ENCODE measurements at regions not wholly inside any gene's neighbourhood (a gene's known extent, or its start where the extent isn't known, plus 50 kb on each side); places are given as distances from the start of the nearest gene placed in this dataset.
"Not testable (repeated sequence)": the region's sequence is repeated elsewhere in the genome, so short reads cannot be mapped to it uniquely, and the experiment has no call there.

- no peak for TF ChIP-seq CTCF (conservative IDR thresholded peaks at IDR 0.05; ENCODE audit: low read depth, low read length)
- no peak overlapping the region for H3K4me3 ChIP-seq (ENCODE audit: low read depth, low read length)
- DNase-seq (ENCODE audit: low read depth) = no peak
These were observed 127.0 kb downstream of the SEC23IP start for GRCh38 chr10:120019568-120019967.

DNA sequence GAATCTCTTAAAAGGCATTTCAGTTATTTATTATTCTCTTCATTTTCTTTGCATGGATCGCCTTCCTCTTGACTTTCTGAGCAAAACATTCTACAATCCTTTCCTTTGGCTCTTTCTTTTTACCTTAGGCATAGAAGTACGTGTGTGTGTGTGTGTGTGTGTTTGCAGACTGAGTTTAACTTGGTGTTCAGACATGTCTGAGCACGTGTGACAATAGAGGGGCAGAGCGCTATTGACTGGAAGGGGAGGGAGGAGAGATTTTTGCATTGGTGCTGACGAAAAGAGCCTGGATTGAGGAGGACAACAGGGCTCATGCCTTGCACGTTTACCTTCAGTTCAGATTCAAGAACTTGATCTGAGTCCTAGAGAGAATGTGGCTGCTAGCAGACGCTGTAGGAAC lies 129.8 kb downstream of the SEC23IP start:
- DNase-seq (ENCODE audit: low read depth) = no peak
- no peak for TF ChIP-seq CTCF (conservative IDR thresholded peaks at IDR 0.05; ENCODE audit: low read depth, low read length)

GRCh38 chr10:120034236-120034635 lies 141.7 kb downstream of the SEC23IP start:
- no peak for TF ChIP-seq CTCF (conservative IDR thresholded peaks at IDR 0.05; ENCODE audit: low read depth, low read length)
- no peak overlapping the region for H3K4me3 ChIP-seq (ENCODE audit: low read depth, low read length)
- no peak for DNase-seq (ENCODE audit: low read depth)

More for the DNA sequence above, 129.8 kb downstream of the SEC23IP start:
- H3K4me3 ChIP-seq (ENCODE audit: low read depth, low read length) = no peak overlapping the region

DNA sequence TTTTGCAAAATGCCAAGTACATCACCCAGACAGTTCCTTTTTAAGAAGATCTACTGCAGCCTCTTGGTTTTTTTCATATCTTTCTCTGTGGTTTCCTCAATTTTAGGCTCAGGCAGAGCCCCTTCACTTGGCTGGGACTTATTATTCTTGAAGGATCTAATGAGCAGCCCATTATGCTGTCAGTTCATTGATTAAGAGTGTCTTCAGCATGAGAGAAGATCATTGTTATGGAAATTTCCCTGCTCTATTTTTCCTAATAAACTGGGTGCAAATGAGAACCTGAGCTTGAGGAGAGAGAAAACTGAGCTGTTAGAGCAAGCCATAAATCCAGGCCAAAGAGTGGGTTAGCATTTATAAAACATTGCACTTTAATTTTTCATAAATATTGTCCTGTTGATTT lies 146.5 kb downstream of the SEC23IP start:
- TF ChIP-seq CTCF (conservative IDR thresholded peaks at IDR 0.05; ENCODE audit: low read depth, low read length) = no peak
- H3K4me3 ChIP-seq (ENCODE audit: low read depth, low read length) = no peak overlapping the region
- DNase-seq (ENCODE audit: low read depth) = no peak

DNA sequence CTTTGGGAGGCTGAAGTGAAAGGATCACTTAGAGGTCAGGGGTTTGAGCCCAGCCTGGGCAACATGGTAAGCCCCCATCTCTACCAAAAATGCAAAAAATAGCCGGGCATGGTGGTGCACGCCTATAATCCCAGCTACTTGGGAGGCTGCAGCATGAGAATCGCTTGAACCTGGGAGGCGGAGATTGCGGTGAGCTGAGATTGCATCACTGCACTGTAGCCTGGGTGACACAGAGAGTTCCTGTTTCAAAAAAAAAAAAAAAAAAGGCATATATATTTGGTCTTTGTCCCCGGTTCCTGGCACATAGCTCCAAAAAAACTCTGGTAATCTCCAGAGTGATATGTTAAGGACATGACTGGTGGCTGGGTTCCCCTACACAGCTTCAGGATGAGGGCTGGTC lies 147.3 kb downstream of the SEC23IP start:
- H3K4me3 ChIP-seq (ENCODE audit: low read depth, low read length) = no peak overlapping the region
- no peak for TF ChIP-seq CTCF (conservative IDR thresholded peaks at IDR 0.05; ENCODE audit: low read depth, low read length)
- DNase-seq (ENCODE audit: low read depth) = no peak

DNA sequence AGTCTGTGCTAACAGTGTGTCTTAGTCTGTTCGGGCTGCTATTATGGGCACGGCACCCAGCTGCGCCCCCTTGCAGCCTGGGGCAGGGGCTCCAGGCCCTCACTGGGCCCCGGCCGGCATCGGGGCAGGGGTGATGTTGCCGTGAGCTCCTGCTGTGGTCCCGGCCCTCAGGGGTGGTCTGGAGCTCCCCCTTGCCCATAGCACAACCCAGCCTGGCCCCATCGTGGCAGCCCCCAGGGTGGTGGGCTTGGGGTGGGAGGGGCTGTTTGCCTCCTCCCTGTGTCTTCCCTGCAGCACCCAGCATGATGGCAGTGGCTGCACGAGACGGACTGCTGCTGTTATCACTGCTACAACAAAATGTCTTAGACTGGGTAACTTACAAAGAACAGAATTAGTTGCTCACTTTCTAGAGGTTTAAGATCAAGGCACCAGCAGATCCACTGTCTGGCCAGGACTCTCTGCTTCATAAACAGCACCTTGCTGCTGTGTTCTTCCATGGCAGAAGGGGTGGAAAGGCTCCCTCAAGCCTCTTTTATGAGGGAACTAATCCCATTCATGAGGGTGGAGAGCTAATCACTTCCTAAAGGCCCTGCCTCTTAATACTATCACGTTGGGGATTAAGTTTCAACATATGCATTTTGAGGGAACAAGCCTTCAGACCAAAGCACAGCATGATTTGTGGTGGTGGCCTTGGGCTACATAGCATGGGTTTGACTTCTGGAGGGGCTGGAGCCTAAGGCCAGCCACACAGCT lies 149.5 kb downstream of the SEC23IP start:
- no peak for TF ChIP-seq CTCF (conservative IDR thresholded peaks at IDR 0.05; ENCODE audit: low read depth, low read length)
- no peak overlapping the region for H3K4me3 ChIP-seq (ENCODE audit: low read depth, low read length)
- DNase-seq (ENCODE audit: low read depth) = no peak

DNA sequence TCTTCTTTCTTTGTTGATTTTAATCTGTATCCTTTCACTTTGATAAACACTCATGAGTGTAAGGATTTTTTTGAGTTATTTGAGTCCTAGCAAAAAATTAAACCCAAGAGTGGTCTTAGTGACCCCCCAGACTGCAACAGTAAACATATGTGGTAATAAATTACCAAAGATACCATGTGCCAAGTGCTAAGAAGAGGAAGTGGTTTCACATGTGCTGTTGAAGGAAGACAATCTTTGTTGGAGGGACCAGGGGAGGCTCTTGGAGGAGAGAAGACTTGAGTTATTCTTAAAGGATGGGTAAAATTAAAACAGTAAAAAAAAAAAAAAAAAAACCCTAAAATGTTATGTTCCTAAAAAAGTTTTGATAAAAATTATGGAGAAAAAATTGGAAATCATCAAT lies 150.2 kb downstream of the SEC23IP start:
- no peak overlapping the region for H3K4me3 ChIP-seq (ENCODE audit: low read depth, low read length)
- no peak for TF ChIP-seq CTCF (conservative IDR thresholded peaks at IDR 0.05; ENCODE audit: low read depth, low read length)
- DNase-seq (ENCODE audit: low read depth) = no peak

DNA sequence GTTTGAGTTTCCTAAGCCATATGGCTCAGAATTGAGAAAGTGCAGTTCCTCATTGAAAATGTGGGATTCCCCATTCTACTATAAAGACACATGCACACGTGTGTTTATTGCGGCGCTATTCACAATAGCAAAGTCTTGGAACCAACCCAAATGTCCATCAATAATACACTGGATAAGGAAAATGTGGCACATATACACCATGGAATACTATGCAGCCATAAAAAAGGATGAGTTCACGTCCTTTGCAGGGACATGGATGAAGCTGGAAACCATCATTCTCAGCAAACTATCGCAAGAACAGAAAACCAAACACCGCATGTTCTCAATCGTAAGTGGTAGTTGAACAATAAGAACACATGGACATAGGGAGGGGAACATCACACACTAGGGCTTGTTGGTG lies 154.8 kb downstream of the SEC23IP start:
- H3K4me3 ChIP-seq (ENCODE audit: low read depth, low read length); DNase-seq (ENCODE audit: low read depth): not testable (repeated sequence)

Measured in choroid plexus epithelial cell (primary cell).